RWPE2 (cell line): ENCODE measurements at regions not wholly inside any gene's neighbourhood (a gene's known extent, or its start where the extent isn't known, plus 50 kb on each side); places are given as distances from the start of the nearest gene placed in this dataset.
A peak's percentile ranks its signal among the peaks of the same experiment; 100 is the strongest.

Source experiments
- ATAC-seq: fragments of 200-7000 bp; cut with Tn5 transposase; 3 replicates; pipeline ENCODE4 v1.9.1; 2021; ENCODE audit warnings: low read depth
- DNase-seq: peaks from one replicate; pipeline ENCODE4 v3.0.0-alpha.2; 2020; ENCODE audit warnings: low spot score
- H3K27ac ChIP-seq: fragments of 450-650 bp; 2 replicates; pipeline ENCODE4 v1.5.1; 2017; ENCODE audit warnings: mild to moderate bottlenecking; ENCODE audit not compliant: poor library complexity, severe bottlenecking
- H3K27me3 ChIP-seq: fragments of 250-450 bp; sonication (Bioruptor Pico); 2 replicates; pipeline ENCODE4 v1.5.1; 2021; ENCODE audit warnings: mild to moderate bottlenecking, moderate library complexity; ENCODE audit not compliant: insufficient read depth, poor library complexity, severe bottlenecking
- H3K36me3 ChIP-seq: fragments of 250-450 bp; sonication (Bioruptor Pico); 2 replicates; pipeline ENCODE4 v1.5.1; 2020; ENCODE audit warnings: low read depth, mild to moderate bottlenecking, moderate library complexity
- H3K4me1 ChIP-seq: fragments of 250-450 bp; sonication (Bioruptor Pico); 2 replicates; pipeline ENCODE4 v1.5.1; 2021; ENCODE audit warnings: mild to moderate bottlenecking, moderate library complexity; ENCODE audit not compliant: insufficient read depth, poor library complexity, severe bottlenecking
- H3K4me3 ChIP-seq: fragments of 250-450 bp; sonication (Bioruptor Pico); 2 replicates; pipeline ENCODE4 v1.5.1; 2021; ENCODE audit warnings: mild to moderate bottlenecking, moderate library complexity; ENCODE audit not compliant: severe bottlenecking
- H3K9me3 ChIP-seq: fragments of 250-450 bp; sonication (Bioruptor Pico); 2 replicates; pipeline ENCODE4 v1.5.1; 2021; ENCODE audit warnings: mild to moderate bottlenecking, moderate library complexity; ENCODE audit not compliant: severe bottlenecking
- CTCF ChIP-seq: fragments of 450-650 bp; IDR thresholded peaks from one replicate; pipeline ENCODE4 v1.5.1; 2017; ENCODE audit warnings: mild to moderate bottlenecking, moderate library complexity; ENCODE audit not compliant: poor library complexity, severe bottlenecking

GRCh38 chr5:36739751-36740221 is 133.4 kb downstream of the SLC1A3 start:
- Histone ChIP-seq H3K27me3 (no peaks in the 10 kb centered on the region), H3K36me3 (no peaks in the 10 kb centered on the region), H3K9me3 (no peaks in the 10 kb centered on the region), H3K27ac (no peak overlapping the region), H3K4me3 (no peak overlapping the region), H3K4me1 (peaks cover 10% of the 10 kb centered on the region)
- no peak for DNase-seq
- peak; percentile 92 for TF ChIP-seq CTCF
- ATAC-seq = no peak; the same call in 2 of the 3 replicates

DNA sequence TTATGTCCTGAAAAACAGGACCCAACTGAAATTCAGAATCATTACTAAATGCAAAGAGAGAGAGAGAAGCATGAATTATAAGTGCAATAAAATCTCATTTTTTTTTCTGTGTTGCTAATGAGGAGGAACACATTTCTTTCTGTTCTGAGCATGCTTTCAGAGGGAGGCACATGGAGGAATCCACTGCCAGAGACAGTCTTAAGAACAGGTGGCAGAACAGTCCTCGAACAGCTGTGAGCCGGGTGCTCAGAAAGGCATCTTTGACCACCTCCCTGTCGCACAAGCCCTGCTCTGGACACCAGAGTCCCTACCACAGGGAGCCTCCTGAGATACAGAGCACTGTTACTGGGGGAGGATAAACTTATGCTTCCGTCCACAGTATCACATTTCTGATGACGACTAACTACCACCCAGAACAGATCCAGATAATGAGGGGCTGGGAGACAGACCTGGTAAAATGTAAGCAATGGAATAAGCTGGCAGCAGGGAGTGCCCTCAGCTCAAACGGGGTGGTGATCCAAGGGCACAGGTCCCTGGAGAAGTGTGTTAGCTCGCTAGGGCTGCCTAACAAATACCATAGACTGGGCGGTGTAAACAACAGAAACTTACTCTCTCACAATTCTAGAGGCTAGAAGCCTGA is 134.0 kb downstream of the SLC1A3 start:
- Histone ChIP-seq H3K4me3 (no peak overlapping the region), H3K4me1 (peaks cover 10% of the 10 kb centered on the region), H3K36me3 (no peaks in the 10 kb centered on the region), H3K27me3 (no peaks in the 10 kb centered on the region), H3K27ac (no peak overlapping the region), H3K9me3 (no peaks in the 10 kb centered on the region)
- no peak for TF ChIP-seq CTCF
- DNase-seq (no peak), ATAC-seq (no peak)

GRCh38 chr5:36741128-36741527 is 134.7 kb downstream of the SLC1A3 start:
- TF ChIP-seq CTCF = no peak
- no peak overlapping the region for H3K27ac ChIP-seq
- no peaks in the 10 kb centered on the region for H3K9me3 ChIP-seq
- H3K4me3 ChIP-seq = no peak overlapping the region
- no peaks in the 10 kb centered on the region for H3K27me3 ChIP-seq
- DNase-seq = no peak
- peaks cover 10% of the 10 kb centered on the region for H3K4me1 ChIP-seq
- no peak for ATAC-seq
- H3K36me3 ChIP-seq = no peaks in the 10 kb centered on the region

DNA sequence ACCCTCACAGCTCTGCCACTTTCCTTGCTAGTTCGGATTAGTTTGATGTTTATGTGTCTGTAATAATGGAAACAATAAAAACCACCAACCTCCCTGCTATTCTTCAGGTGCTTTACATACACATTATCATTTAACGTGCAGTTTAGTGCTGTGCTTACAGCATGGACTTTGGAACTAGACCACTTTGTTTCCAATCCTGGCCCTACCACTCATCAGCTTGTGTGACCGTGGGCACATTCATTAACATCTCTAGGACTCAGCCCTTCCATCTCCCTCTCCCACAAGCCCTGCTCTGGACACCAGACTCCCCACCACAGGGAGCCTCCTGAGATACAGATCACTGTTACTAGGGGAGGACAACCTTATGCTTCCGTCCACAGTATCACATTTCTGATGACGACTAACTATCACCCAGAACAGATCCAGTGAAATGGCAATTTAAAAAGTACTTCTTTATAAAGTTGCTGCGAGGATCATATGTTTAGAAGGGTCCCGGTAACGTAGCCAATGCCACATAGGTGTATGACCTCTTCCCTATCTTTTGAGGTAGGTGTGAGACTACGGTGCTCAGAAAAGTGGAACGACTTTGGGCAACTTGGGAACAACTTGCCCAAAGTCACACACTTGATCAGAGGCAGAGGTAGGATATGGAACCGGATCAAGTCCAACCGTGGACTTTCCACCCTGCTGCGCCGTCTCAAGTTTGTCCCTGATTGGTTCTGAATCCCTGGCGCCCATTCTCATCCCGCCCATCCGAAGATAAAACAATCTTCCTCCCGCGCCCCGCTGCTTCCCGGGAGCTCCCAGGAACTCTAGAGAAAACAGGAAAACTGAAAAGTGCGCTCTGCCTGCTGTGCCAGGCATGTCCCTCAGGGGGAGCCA is 132.4 kb upstream of the NIPBL start:
- Histone ChIP-seq H3K4me3 (peak overlapping the region; percentile 45), H3K27me3 (no peaks in the 10 kb centered on the region), H3K27ac (peak overlapping the region; percentile 43), H3K9me3 (no peaks in the 10 kb centered on the region), H3K4me1 (peaks cover 10% of the 10 kb centered on the region), H3K36me3 (no peaks in the 10 kb centered on the region)
- peak; percentile 73 for DNase-seq
- no peak for TF ChIP-seq CTCF
- peak; percentile 8; the same call in 2 of the 3 replicates for ATAC-seq
